ENCODE measurements at regions not wholly inside any gene's neighbourhood (a gene's known extent, or its start where the extent isn't known, plus 50 kb on each side); places are given as distances from the start of the nearest gene placed in this dataset.
"Not testable (repeated sequence)": the region's sequence is repeated elsewhere in the genome, so short reads cannot be mapped to it uniquely, and the experiment has no call there.

DNA sequence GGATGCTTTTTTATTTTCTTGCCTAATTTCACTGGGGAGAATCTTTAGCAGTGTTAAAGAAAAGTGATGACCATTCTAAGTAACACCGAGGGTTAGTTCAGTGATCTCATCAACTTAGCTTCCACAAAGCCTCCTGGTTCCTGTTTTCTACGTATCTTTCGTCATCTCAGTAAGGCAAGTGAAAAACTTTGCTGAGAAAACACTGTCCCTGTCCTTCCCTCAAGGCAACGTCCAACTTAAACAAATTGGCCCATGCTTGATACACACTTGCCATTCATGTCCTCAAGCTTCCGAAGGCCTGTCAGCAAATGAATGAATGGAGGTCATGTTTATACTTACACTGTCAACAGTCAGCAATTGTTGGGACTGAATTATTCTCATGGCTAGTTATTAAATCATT lies 350.4 kb upstream of the NT5C1B start:
- TF ChIP-seq, protein P1, sequence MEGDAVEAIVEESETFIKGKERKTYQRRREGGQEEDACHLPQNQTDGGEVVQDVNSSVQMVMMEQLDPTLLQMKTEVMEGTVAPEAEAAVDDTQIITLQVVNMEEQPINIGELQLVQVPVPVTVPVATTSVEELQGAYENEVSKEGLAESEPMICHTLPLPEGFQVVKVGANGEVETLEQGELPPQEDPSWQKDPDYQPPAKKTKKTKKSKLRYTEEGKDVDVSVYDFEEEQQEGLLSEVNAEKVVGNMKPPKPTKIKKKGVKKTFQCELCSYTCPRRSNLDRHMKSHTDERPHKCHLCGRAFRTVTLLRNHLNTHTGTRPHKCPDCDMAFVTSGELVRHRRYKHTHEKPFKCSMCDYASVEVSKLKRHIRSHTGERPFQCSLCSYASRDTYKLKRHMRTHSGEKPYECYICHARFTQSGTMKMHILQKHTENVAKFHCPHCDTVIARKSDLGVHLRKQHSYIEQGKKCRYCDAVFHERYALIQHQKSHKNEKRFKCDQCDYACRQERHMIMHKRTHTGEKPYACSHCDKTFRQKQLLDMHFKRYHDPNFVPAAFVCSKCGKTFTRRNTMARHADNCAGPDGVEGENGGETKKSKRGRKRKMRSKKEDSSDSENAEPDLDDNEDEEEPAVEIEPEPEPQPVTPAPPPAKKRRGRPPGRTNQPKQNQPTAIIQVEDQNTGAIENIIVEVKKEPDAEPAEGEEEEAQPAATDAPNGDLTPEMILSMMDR (IDR thresholded peaks at IDR 0.05), result not testable (repeated sequence)
- TF ChIP-seq POLR2A (IDR thresholded peaks at IDR 0.05), result not testable (repeated sequence)

Measured in heart left ventricle (tissue), 13 donors.